Right forelimb (tissue), 1 donor: ENCODE measurements at regions not wholly inside any gene's neighbourhood (a gene's known extent, or its start where the extent isn't known, plus 50 kb on each side); places are given as distances from the start of the nearest gene placed in this dataset.

Experiments
- DNase-seq: peaks from one replicate; pipeline ENCODE4 v3.0.0-alpha.2; 2018

DNA sequence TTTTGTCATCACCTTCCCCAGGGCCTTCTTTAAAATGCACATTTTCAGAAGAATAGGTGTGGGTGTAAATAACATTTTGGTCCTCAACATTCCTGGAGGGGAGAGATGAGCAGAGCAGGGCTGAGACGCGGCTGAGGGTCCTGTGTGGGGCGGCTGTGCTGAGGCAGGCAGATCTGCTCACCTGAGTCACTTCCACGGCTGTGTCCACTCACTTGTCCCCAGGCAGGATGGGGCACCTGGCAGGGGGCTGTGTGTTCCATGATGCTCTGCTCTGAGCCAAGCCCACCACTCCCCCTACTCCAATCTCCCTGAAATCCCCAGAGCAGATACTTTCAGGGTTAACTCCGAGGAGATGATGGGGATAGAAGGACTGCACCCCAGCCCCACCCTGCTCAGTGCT lies 93.8 kb downstream of the GLRX3 start:
- DNase-seq, result peak; percentile 27

DNA sequence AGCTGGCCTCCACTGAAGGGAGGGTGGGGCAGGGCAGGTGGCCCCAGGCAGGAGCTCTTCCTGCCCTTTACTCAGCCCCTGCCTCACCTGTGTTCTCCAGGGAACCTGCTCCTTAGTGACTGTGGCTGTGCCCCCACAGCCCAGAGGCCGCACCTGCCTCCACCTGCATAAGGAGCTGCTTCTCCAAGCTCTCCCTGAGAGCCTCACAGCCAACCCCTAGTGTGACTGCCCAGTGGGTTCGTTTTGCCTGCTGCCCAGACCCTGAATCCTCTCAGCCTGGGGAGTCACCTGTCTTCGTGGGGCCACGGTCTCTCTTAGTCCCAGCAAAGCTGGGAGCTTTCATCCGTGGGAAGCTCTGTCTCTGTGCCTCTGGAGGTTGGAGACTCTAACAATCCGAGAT lies 94.4 kb downstream of the GLRX3 start:
- peak; percentile 23 for DNase-seq

DNA sequence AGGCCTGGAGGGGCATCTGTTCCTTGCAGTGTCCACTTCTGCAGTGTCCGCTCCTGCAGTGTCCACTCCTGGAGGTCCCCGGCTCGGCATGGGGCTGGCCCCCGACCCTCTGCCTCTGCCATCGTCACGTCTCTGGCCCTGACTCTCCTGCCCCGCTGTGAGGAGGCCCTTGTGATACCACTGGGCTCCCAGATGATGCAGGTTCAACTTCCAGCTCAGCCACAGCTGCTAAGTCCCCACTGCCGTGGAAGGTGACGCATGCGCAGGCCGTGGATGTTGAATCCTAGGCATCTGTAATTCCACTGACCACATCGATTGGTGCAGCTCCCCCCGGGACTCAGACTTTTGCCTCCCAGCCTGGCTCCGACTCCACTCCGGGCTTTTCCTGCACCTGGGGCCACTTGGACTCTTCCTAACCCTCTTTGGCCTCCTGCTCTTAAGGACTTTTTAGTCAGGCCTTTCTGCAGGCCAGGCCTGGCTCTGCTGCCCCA lies 95.1 kb downstream of the GLRX3 start:
- no peak for DNase-seq

DNA sequence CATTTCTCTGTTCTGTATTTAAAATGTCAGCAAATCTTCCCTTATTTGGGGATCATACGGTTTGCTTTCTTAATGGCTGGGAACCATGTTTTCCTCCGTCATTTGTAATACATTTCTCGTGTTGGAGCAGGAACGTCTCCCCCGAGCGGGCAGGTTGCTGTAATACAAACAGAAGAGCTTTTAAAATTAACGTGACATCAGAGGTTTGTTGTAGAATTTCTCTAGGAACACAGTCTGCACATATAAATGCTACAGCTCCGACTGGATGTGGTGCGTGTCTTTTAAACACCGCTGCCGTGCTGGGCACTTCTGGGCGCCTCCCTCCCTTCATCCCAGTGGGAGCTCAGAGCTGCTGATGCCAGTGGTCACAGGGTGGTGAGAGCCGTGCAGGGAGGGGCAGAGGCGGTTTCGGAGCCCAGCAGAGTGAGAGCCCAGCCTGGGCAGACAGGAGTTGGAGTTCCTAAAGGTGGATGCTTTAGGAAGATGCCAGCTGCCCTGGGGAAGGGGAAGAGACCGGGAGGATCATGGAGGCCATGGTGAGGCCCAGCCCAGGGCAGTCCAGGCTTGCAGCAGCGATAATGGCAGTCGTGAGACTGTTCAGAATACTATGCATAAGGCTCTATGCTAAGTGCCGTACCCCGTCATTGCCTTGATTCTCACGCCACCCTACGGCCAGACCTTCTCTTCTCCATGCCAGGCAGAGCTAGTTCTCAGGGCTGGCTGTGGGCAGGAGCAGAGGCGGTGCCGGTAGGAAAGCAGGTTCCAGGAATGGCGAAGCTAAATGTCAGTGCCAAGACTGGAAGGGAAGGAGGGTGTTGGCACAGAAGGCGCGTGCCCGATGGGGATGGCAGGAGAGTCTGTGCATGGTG lies 96.2 kb downstream of the GLRX3 start:
- no peak for DNase-seq

DNA sequence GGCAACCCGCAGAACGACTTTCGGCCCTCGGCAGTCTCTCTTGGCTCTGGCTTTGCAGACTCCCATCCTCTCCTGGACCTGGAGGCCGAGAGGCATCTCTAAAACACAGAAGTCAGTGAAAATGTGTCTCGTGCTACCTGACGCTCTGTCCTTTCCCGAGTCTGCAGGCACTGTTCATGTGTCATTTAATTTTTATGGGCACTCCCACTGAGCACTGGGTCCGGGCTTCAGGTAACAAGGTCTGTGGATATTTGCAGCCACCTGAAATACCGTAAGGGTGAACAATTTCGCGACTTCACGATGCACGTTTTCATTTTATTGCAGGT lies 96.8 kb downstream of the GLRX3 start:
- DNase-seq, result no peak

DNA sequence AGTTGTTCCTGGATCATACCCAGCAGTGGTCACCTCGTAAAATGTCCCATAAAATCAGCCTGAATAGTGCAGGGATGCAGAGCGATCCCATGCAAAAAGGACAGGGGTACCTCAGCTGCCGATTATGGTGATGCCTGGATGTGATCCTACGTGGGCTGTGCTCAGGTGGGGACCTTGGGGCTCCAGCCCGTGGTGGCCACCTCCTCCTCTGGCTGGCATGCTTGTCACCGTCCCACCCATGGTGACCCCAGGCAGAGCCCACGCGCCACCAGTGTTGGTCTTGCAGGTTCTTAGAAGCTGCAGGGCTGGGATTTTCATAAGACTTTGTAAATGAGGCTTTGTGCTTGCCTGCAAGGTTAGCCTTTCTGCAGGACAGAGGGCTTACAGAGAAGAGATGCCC lies 97.2 kb downstream of the GLRX3 start:
- DNase-seq, result no peak

DNA sequence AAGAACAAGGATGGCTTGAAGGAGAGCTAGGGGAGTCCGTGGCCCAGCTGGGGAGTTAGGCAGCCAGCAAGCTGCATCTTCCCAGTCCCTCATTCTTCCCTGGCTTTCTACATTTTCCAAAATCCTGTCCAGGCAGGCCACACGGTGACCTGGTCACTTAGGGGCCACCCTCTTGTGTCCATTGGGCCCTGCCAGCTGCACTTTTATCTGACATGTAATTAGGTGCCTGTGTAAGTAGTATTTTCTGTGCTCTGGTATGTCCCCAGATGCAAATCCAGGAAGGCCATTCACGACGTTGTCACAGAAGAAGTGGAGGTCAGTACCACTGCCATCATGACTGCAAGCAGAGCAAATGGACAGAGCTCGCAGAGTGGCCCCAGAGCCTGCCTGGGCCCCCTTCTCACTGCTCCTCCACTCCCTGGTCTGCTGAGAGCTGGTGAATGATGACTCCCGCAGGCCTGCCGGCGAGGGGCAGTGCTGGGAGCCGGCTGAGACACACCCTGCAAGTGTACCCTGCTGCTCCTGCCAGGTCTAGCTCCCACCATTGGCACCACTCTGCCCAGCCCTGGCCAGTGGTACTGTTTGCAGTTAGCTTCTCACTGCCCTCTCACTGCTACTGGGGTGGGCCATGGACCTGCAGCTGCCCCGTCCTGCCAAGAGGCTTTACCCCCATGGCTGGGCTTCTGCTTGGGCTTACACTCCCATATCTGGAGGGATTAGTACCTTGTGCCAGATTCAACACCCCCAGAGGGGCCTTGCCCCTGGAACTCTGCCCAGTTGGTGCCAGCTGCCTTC lies 98.2 kb downstream of the GLRX3 start:
- no peak for DNase-seq

DNA sequence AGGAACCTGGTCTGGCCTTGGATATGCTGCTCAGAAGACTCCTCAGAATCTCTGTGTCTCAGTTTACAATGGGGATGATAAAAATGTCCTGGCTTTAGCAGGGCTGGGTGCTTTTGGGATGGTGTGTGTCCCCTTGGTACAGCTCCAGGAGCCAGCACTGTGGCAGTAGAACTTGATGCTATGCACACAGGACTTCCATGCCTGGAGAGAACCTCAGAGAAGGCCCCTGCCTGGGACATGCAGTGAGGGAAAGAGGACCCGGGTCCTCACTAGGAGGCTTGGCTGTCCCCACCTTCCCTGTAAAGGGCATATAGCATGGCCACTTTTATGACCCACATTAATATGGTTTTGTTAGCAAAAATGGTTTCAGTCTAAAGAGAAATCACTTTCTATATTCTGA lies 100.5 kb downstream of the GLRX3 start:
- no peak for DNase-seq

DNA sequence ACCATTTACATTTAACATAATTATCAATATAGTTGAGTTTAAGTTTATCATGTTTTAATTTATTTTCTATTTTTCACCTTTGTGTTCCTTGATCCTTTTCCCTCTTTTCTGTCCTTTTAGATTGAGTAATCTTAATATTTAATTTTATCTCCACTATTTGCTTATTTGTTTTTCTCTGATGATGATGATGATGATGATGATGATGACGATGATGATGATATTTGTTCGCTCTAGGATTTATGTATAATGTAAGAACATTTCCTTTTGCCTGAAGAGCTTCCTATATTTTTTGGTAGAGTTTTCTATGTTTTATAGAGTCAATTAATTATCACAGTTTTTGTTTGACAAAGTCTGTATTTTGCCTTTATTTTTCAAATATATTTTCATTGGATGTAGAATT lies 104.2 kb downstream of the GLRX3 start:
- DNase-seq, result no peak

DNA sequence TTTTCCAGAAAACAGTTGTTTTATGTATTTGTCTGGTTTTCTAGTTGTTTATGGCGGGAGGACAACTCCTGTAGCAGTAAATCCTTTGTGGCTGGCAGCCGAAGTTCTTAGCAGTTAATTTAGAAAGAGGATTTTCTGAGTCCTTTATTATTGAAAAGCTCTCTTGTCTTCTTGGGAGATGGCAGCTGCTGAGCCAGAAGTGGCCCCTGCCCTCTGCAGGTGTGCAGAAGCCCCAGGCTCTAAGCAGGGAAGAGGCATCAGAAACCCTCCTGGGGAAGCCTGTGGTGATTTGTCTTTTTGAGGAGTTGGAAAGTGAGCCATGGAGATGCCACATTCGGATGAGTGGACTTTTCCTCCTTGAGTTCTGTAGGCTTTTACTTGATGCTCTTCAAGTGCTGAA lies 106.3 kb downstream of the GLRX3 start:
- no peak for DNase-seq

DNA sequence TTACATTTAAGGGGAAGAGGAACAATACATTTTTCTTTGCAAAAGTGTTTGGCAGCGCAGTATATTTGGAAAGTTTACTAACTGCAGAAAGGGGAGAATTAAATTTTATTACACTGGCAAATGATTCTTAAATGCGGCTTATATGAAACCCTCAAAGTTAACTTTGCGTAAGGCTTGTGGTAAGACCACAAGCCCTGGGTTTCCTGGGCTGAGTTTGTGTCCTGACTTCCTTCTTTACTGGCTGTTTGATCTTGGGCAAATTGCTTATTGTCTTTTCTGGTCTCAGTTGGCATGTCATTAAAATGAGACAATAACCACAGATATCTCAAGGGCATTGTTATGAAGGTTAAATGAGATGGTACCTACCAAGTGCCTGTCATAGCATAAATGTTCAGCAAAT lies 106.8 kb downstream of the GLRX3 start:
- DNase-seq, result no peak

DNA sequence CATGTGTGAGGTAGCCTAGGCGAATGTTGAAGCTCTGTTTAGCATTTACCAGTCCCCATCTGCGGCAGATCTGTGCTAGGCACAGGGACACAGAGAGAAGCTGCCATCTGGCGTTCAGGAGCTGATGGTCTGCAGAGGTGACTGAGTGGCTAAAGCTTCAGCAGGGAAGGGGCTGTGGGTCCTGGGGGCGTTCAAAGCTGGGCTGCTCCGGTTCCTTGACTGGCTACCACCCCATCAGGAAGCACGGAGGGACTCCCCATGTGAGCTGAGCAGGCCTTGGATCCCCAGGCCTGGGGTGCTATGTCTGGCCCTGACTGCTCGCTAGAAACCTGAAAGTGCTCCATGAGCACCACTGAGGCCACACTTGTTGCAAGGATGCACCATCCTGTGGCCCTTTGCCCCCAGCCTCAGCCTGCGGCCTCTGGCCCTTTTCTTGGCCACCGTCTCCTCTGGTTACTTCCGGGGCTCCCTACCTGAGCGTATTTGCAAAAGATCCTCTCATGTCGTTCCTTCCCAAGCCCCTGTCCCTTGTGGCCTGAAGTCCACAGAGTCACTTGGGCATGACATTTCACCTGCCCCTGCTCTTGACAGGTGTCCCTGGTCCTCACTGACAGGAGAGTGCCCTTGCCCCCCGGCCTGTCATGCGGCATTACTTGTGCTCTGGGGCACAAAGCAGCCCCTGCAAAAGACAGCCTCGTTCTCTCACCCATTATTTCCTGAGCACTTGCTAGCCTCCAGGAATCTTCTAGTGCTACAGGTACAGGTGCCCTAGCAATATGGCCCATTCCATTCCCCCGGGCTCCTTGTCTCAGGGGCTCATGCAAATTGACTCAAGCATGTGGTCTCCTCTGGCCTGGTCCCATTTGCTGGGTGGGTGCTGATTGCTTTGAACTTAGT lies 108.1 kb downstream of the GLRX3 start:
- DNase-seq, result no peak

DNA sequence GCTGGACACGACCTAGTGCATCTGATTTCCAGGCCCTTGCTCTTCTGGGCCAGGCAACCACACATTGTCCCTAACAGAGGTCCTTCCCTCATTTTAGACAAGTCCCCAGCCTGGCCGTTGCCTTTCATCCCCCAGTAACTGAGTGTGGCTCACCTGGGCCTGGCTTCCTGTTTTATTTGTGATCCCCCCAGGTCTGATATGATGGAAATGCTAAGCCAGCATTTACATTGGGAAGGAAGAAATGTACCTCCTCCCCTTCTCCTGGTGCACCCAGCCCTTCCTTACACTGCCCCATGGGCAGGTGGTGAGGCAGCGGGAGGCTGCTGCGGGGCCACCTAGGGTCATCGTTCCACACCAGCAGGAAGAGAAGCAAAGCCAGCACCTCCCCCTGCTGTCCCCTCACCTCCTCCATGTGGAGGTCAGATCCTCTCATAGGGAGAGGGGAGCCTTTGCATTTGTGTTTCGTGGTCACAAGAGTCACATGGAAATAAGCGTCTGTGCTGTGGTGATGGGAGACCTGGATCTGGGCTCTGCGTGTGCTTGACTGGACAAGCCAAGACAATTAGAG lies 108.8 kb downstream of the GLRX3 start:
- no peak for DNase-seq

DNA sequence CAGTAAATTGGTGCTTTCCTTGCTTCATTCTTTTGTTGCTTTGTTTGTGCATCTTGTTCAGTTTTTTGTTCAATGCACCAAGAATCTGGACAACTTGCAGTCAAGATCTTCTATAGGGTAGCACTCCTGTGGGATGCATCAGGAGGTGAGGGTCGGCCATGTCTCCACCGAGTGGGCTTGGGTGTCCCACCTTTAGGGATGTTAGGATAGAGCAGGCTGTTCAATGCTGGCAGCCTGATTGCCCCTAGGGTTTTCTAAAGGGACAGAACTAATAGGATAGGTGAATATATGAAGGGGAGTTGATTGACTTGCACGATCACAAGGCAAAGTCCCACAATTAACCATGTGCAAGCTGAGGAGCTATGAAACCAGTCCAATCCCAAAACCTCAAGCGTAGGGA lies 109.9 kb downstream of the GLRX3 start:
- no peak for DNase-seq

DNA sequence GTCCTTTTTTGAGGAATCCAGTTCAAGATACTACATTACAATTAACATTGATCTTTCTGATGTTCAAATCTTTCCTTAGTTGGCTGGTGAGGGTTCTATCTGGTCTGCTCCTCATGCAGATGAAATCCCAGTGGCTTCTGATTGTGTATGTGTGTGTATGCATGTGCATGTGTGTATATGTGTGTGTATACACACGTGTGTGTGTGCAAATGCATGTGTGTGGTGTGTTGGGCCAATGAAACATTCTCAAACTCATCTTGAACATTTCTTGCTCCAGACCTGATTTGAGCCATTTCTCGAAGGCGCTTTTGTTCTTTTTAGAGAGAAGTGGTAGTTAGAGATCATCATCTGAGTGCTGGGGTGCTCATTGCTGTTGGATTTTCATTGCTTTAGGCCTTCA lies 113.9 kb downstream of the GLRX3 start:
- no peak for DNase-seq

DNA sequence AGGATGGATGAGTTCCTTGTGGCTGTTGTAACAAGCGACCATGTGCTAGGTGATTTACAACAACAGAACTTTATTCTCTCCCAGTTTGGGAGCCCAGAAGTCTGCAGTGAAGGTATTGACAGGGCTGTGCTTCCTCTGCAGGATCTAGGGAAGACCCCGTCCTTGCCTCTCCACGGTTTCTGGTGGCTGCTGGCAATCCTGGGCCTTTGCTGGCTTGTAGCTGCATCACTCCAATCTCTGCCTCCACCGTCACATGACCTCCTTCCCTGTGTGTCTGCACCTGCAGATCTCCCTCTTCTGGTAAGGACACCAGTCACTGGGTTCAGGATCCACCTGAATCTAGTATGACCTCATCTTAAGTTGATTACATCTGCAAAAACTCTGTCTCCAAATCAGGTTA lies 115.6 kb downstream of the GLRX3 start:
- DNase-seq, result no peak

DNA sequence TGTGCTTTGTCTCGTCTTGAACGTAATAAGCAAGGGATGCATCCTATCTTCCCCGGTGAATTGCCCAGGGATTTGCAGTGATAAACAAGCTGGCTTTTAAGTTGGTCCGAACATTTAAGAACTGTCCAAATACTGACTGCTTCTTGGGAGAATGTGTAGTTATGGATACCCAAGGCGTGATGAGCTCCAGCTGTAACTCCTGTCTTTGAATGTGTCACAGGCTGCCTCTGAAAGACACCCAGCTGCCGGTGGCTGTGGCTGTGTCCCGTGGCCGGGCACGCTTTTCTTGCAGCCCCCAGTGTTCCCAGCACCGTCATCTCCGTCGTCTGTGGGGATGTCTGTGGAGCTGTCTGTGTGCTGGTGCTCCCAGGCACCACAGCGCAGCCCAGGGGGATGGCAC lies 118.1 kb downstream of the GLRX3 start:
- DNase-seq, result peak; percentile 37

DNA sequence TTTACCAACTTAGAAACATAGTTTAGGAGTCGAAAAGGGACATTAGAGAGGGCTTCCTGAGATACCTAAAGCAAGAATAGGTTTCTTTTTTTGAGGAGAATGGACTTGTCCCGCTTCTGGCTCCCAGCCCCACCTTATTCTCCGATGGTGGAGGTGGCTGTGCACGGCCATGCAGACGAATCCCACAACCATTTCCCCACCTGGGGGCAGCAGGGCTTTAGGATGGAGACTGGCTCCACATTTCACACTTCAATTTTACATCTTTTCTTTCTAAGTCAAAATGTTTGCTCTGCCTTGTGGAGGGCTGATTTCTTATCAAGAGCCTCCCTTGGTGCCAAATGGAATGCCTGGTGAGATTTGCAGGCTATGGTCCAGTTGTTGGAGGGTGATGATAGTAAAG lies 118.5 kb downstream of the GLRX3 start:
- no peak for DNase-seq

DNA sequence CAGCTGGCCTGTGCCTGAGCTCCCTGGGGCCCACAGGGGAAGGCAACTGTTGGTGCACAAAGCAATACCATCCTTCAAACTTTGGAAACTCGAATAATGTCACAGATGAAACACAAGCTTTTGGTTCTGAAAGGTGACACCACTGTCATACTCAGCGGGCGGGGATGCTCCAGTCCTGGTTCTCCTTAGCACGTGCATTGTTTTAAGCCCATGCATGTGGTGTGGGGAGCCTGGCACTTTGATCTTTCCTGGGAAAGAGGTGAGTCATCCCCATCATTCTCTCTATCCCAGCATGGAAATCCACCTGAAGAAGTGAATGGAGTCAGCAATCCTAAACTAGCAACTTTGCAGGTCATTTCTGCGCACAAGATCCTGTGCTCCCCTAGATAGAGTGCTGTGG lies 119.6 kb downstream of the GLRX3 start:
- DNase-seq, result no peak

DNA sequence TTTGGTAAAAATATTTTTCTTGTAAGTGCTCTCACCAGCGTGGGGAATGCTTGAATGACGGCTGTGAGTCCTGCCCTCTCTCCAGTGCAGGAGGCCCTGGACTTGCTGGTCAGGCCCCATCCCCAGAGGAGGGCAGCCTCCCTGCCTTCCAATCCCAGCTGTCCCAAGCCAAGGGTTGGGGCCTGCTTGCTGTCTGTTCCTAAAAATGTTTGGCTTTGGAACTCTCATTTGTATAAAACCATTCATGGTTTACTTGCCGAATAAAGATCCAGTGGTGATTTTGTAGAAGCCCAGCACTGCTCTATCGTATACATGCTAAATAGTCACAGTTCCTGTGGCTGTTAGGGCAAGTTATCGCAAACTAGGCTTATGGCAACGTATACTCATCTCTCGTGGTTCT lies 121.7 kb downstream of the GLRX3 start:
- DNase-seq, result no peak

DNA sequence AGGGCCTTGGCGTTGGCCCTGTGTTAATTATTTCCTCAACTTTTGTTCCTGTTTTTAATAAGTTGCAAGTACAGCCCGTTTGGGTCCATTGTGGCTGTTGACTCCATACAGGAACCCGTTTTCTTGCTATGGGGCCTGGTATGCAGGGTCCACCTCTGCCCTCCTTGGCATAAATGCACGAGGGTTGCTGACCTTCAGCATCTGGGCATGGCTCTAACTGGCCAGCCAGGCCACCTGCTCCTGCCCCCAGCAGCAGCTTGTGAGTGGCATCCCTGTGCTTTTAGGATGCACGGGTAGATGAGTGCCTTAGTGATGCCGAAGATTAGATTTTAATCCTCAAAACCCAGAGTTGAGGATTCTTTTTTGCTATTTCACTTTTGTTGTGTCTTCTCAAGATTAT lies 123.2 kb downstream of the GLRX3 start:
- no peak for DNase-seq

DNA sequence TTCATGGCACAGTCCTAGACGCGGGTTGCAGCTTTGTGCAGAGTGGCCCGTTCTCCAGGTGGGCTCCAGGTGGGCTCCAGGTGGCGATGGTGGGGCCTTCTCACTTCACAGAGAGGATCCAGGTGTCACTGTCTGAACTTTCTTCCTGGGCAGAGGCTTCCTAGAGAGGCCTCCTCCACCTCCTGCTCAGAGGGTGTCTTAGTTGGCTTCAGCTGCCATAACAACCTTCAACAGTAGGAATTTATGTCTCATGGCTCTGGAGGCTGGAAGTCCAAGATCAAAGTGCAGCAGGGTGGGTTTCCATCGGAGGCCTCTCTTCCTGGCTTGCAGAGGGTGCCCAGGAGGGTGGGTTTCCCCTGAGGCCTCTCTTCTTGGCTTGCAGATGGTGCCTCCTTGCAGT lies 125.1 kb downstream of the GLRX3 start:
- no peak for DNase-seq

DNA sequence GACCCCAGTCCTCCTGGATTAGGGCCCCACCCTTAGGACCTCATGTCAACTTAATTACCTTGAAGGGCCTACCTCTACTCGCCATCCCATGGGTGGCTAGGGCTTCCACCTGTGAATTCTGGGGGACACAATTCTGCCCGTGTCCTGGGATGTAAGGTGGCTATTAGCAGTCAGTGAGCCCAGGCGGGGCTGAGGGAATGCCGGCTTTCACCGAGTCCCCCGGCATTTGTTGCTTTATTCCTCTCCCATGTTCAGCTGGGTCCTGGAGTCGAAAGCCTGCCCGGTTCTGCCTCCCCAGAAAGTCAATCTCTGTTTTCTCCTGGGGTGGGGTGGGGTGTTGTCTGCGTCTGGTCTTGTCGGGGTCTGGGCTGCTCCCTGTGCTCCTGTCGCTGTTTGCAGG lies 125.6 kb downstream of the GLRX3 start:
- DNase-seq, result no peak
